HG03097 (cell line): ENCODE measurements at regions not wholly inside any gene's neighbourhood (a gene's known extent, or its start where the extent isn't known, plus 50 kb on each side); places are given as distances from the start of the nearest gene placed in this dataset.
"Not testable (repeated sequence)": the region's sequence is repeated elsewhere in the genome, so short reads cannot be mapped to it uniquely, and the experiment has no call there.

Source experiments
- ATAC-seq: cut with Tn5 transposase; IDR thresholded peaks from one replicate; pipeline ENCODE4 v1.9.1; 2021; ENCODE audit not compliant: unreplicated experiment, low FRiP score

GRCh38 chr13:78102121-78102677, 183.6 kb upstream of the EDNRB start:
- no peak for ATAC-seq

GRCh38 chr13:78100486-78100885, 181.9 kb upstream of the EDNRB start:
- ATAC-seq = no peak

GRCh38 chr13:78098249-78098648, 179.6 kb upstream of the EDNRB start:
- no peak for ATAC-seq

- ATAC-seq = no peak
Measured at GRCh38 chr13:78096221-78096620, 177.6 kb upstream of the EDNRB start.

GRCh38 chr13:78087966-78088678, 169.5 kb upstream of the EDNRB start:
- no peak for ATAC-seq

- no peak for ATAC-seq
Measured at GRCh38 chr13:78085434-78086225, 167.0 kb upstream of the EDNRB start.

GRCh38 chr13:78084401-78084800, 165.8 kb upstream of the EDNRB start:
- ATAC-seq = no peak

GRCh38 chr13:78078168-78078567, 159.5 kb upstream of the EDNRB start:
- no peak for ATAC-seq

- no peak for ATAC-seq
Measured at GRCh38 chr13:78067290-78067689, 148.7 kb upstream of the EDNRB start.

- no peak for ATAC-seq
Measured at GRCh38 chr13:78065141-78065540, 146.5 kb upstream of the EDNRB start.

GRCh38 chr13:78061806-78062205, 143.2 kb upstream of the EDNRB start:
- no peak for ATAC-seq

- ATAC-seq = no peak
Measured at GRCh38 chr13:78060966-78061365, 142.3 kb upstream of the EDNRB start.

- not testable (repeated sequence) for ATAC-seq
Measured at GRCh38 chr13:78056865-78057264, 138.2 kb upstream of the EDNRB start.

- no peak for ATAC-seq
Measured at GRCh38 chr13:78054157-78054556, 135.5 kb upstream of the EDNRB start.

GRCh38 chr13:78047151-78047550, 128.5 kb upstream of the EDNRB start:
- ATAC-seq = no peak

- ATAC-seq = peak; percentile 85
Measured at GRCh38 chr13:78046331-78046730, 127.7 kb upstream of the EDNRB start.

GRCh38 chr13:78045916-78046315, 127.3 kb upstream of the EDNRB start:
- peak; percentile 31 for ATAC-seq

GRCh38 chr13:78041366-78041765, 122.7 kb upstream of the EDNRB start:
- ATAC-seq = not testable (repeated sequence)

- ATAC-seq = no peak
Measured at GRCh38 chr13:78040205-78040830, 121.7 kb upstream of the EDNRB start.

- ATAC-seq = no peak
Measured at GRCh38 chr13:78036841-78037240, 118.2 kb upstream of the EDNRB start.

GRCh38 chr13:78035500-78035899, 116.9 kb upstream of the EDNRB start:
- no peak for ATAC-seq
